ENCODE measurements at regions not wholly inside any gene's neighbourhood (a gene's known extent, or its start where the extent isn't known, plus 50 kb on each side); places are given as distances from the start of the nearest gene placed in this dataset.

GRCh38 chr17:71224824-71225575, 895.8 kb upstream of the SOX9 start:
- no peaks in the 10 kb centered on the region for H3K36me3 Mint-ChIP-seq (ENCODE audit: low read depth)
- no peak overlapping the region for H3K4me3 Mint-ChIP-seq (ENCODE audit: low read depth)
- intact Hi-C loops (cut with micrococcal nuclease): no loop called here
- no peaks in the 10 kb centered on the region for H3K4me1 Mint-ChIP-seq (ENCODE audit: low read depth)
- no peaks in the 10 kb centered on the region for H3K27me3 Mint-ChIP-seq (ENCODE audit: low read depth)
- peaks cover 19% of the 10 kb centered on the region for H3K9me3 Mint-ChIP-seq
- no peak overlapping the region for H3K27ac Mint-ChIP-seq
- DNase-seq (ENCODE audit: low spot score): no peak

- no peak overlapping the region for H3K4me3 Mint-ChIP-seq (ENCODE audit: low read depth)
- H3K27ac Mint-ChIP-seq: no peak overlapping the region
- no peaks in the 10 kb centered on the region for H3K4me1 Mint-ChIP-seq (ENCODE audit: low read depth)
- H3K9me3 Mint-ChIP-seq: peaks cover 21% of the 10 kb centered on the region
- DNase-seq (ENCODE audit: low spot score): no peak
- intact Hi-C loops (cut with micrococcal nuclease): no loop called here
- H3K36me3 Mint-ChIP-seq (ENCODE audit: low read depth): no peaks in the 10 kb centered on the region
- no peaks in the 10 kb centered on the region for H3K27me3 Mint-ChIP-seq (ENCODE audit: low read depth)
Observed at GRCh38 chr17:71227841-71228240, 893.0 kb upstream of the SOX9 start.

GRCh38 chr17:71229070-71229469, 891.8 kb upstream of the SOX9 start:
- Mint-ChIP-seq H3K4me1 (ENCODE audit: low read depth) (no peaks in the 10 kb centered on the region), H3K36me3 (ENCODE audit: low read depth) (no peaks in the 10 kb centered on the region), H3K4me3 (ENCODE audit: low read depth) (no peak overlapping the region), H3K27me3 (ENCODE audit: low read depth) (no peaks in the 10 kb centered on the region), H3K9me3 (peaks cover 25% of the 10 kb centered on the region), H3K27ac (no peak overlapping the region)
- intact Hi-C loops (cut with micrococcal nuclease): no loop called here
- DNase-seq (ENCODE audit: low spot score): no peak

- no peak overlapping the region for H3K27ac Mint-ChIP-seq
- no peaks in the 10 kb centered on the region for H3K27me3 Mint-ChIP-seq (ENCODE audit: low read depth)
- H3K9me3 Mint-ChIP-seq: peaks cover 25% of the 10 kb centered on the region
- intact Hi-C loops (cut with micrococcal nuclease): no loop called here
- no peak overlapping the region for H3K4me3 Mint-ChIP-seq (ENCODE audit: low read depth)
- no peaks in the 10 kb centered on the region for H3K4me1 Mint-ChIP-seq (ENCODE audit: low read depth)
- H3K36me3 Mint-ChIP-seq (ENCODE audit: low read depth): no peaks in the 10 kb centered on the region
- DNase-seq (ENCODE audit: low spot score): no peak
Observed at GRCh38 chr17:71232801-71233559, 887.8 kb upstream of the SOX9 start.

- DNase-seq (ENCODE audit: low spot score): no peak
- H3K36me3 Mint-ChIP-seq (ENCODE audit: low read depth): no peaks in the 10 kb centered on the region
- H3K27me3 Mint-ChIP-seq (ENCODE audit: low read depth): no peaks in the 10 kb centered on the region
- no peak overlapping the region for H3K4me3 Mint-ChIP-seq (ENCODE audit: low read depth)
- no peak overlapping the region for H3K27ac Mint-ChIP-seq
- intact Hi-C loops (cut with micrococcal nuclease): no loop called here
- peaks cover 22% of the 10 kb centered on the region for H3K9me3 Mint-ChIP-seq
- no peaks in the 10 kb centered on the region for H3K4me1 Mint-ChIP-seq (ENCODE audit: low read depth)
Observed at GRCh38 chr17:71234349-71234748, 886.5 kb upstream of the SOX9 start.

GRCh38 chr17:71237903-71238538, 882.8 kb upstream of the SOX9 start:
- H3K4me3 Mint-ChIP-seq (ENCODE audit: low read depth): no peak overlapping the region
- H3K9me3 Mint-ChIP-seq: peaks cover 13% of the 10 kb centered on the region

GRCh38 chr17:71247441-71248015, 873.3 kb upstream of the SOX9 start:
- H3K36me3 Mint-ChIP-seq (ENCODE audit: low read depth): no peaks in the 10 kb centered on the region
- peaks cover 49% of the 10 kb centered on the region for H3K9me3 Mint-ChIP-seq
- H3K27ac Mint-ChIP-seq: no peak overlapping the region
- intact Hi-C loops (cut with micrococcal nuclease): no loop called here
- H3K4me1 Mint-ChIP-seq (ENCODE audit: low read depth): no peaks in the 10 kb centered on the region
- H3K4me3 Mint-ChIP-seq (ENCODE audit: low read depth): no peak overlapping the region
- DNase-seq (ENCODE audit: low spot score): no peak
- H3K27me3 Mint-ChIP-seq (ENCODE audit: low read depth): no peaks in the 10 kb centered on the region

More at GRCh38 chr17:71237903-71238538, 882.8 kb upstream of the SOX9 start:
- Mint-ChIP-seq H3K36me3 (ENCODE audit: low read depth) (no peaks in the 10 kb centered on the region), H3K27me3 (ENCODE audit: low read depth) (no peaks in the 10 kb centered on the region), H3K27ac (no peak overlapping the region), H3K4me1 (ENCODE audit: low read depth) (no peaks in the 10 kb centered on the region)
- no peak for DNase-seq (ENCODE audit: low spot score)
- intact Hi-C loops (cut with micrococcal nuclease): no loop called here

GRCh38 chr17:71251276-71251675, 869.5 kb upstream of the SOX9 start:
- H3K4me3 Mint-ChIP-seq (ENCODE audit: low read depth): no peak overlapping the region
- intact Hi-C loops (cut with micrococcal nuclease): no loop called here
- H3K9me3 Mint-ChIP-seq: peaks cover 35% of the 10 kb centered on the region
- no peaks in the 10 kb centered on the region for H3K36me3 Mint-ChIP-seq (ENCODE audit: low read depth)
- H3K4me1 Mint-ChIP-seq (ENCODE audit: low read depth): no peaks in the 10 kb centered on the region
- H3K27ac Mint-ChIP-seq: no peak overlapping the region
- DNase-seq (ENCODE audit: low spot score): no peak
- H3K27me3 Mint-ChIP-seq (ENCODE audit: low read depth): no peaks in the 10 kb centered on the region

GRCh38 chr17:71251951-71252350, 868.9 kb upstream of the SOX9 start:
- Mint-ChIP-seq H3K36me3 (ENCODE audit: low read depth) (no peaks in the 10 kb centered on the region), H3K9me3 (peaks cover 38% of the 10 kb centered on the region), H3K27me3 (ENCODE audit: low read depth) (no peaks in the 10 kb centered on the region), H3K27ac (no peak overlapping the region), H3K4me1 (ENCODE audit: low read depth) (no peaks in the 10 kb centered on the region), H3K4me3 (ENCODE audit: low read depth) (no peak overlapping the region)
- no peak for DNase-seq (ENCODE audit: low spot score)
- intact Hi-C loops (cut with micrococcal nuclease): no loop called here

- H3K4me3 Mint-ChIP-seq (ENCODE audit: low read depth): no peak overlapping the region
- no peaks in the 10 kb centered on the region for H3K36me3 Mint-ChIP-seq (ENCODE audit: low read depth)
- intact Hi-C loops (cut with micrococcal nuclease): no loop called here
- peaks cover 36% of the 10 kb centered on the region for H3K9me3 Mint-ChIP-seq
- no peaks in the 10 kb centered on the region for H3K27me3 Mint-ChIP-seq (ENCODE audit: low read depth)
- no peaks in the 10 kb centered on the region for H3K4me1 Mint-ChIP-seq (ENCODE audit: low read depth)
- no peak overlapping the region for H3K27ac Mint-ChIP-seq
- DNase-seq (ENCODE audit: low spot score): no peak
Observed at GRCh38 chr17:71252436-71252835, 868.4 kb upstream of the SOX9 start.

- Mint-ChIP-seq H3K4me3 (ENCODE audit: low read depth) (no peak overlapping the region), H3K36me3 (ENCODE audit: low read depth) (no peaks in the 10 kb centered on the region), H3K9me3 (peaks cover 21% of the 10 kb centered on the region), H3K4me1 (ENCODE audit: low read depth) (no peaks in the 10 kb centered on the region), H3K27me3 (ENCODE audit: low read depth) (no peaks in the 10 kb centered on the region), H3K27ac (no peak overlapping the region)
- DNase-seq (ENCODE audit: low spot score): no peak
- intact Hi-C loops (cut with micrococcal nuclease): no loop called here
Observed at GRCh38 chr17:71257096-71257495, 863.7 kb upstream of the SOX9 start.

GRCh38 chr17:71260366-71260940, 860.4 kb upstream of the SOX9 start:
- Mint-ChIP-seq H3K4me1 (ENCODE audit: low read depth) (no peaks in the 10 kb centered on the region), H3K9me3 (peaks cover 37% of the 10 kb centered on the region), H3K27ac (no peak overlapping the region), H3K27me3 (ENCODE audit: low read depth) (no peaks in the 10 kb centered on the region), H3K4me3 (ENCODE audit: low read depth) (no peak overlapping the region), H3K36me3 (ENCODE audit: low read depth) (no peaks in the 10 kb centered on the region)
- DNase-seq (ENCODE audit: low spot score): no peak
- intact Hi-C loops (cut with micrococcal nuclease): no loop called here

Data from activated T-helper 2 cell treated with anti-CD3 and anti-CD28 coated beads, Interferon-gamma antibody, Interleukin-2, Interleukin-4, amounts not matched to agents 10 μg/mL and 5 μg/mL and 100 μg/mL, durations not matched to agents 14 hours and 24 hours and 36 hours (primary cell).